NCI-H128 (cell line): ENCODE measurements at regions not wholly inside any gene's neighbourhood (a gene's known extent, or its start where the extent isn't known, plus 50 kb on each side); places are given as distances from the start of the nearest gene placed in this dataset.

Experiments
- DNase-seq: peaks from one replicate; lab custom pipeline; 2025; ENCODE audit not compliant: unreplicated experiment; lab: John Stamatoyannopoulos, UW

DNA sequence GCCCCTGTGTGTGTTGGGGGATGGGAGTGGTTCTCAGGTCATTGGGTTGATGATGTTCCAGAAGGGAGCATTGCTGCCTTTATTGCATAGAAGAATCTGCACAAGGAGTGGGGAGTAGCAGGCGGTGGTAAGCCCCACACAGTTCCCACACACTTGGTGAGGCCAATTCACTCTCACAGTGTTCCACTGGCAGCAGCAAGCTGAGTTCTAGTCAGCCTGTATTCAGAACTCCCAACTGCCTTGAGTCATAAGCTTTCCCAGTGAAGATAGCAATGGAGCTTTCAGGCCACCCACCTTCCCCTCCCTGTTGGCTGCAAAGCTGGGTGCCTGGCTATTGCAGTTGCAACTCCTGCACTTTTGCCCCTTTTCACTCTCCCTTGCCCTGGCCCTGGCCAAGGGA, 181.1 kb upstream of the RBMS3 start:
- no peak for DNase-seq

- no peak for DNase-seq
Observed at GRCh38 chr3:29100292-29100691, 180.6 kb upstream of the RBMS3 start.

GRCh38 chr3:29128001-29128400, 152.9 kb upstream of the RBMS3 start:
- no peak for DNase-seq

GRCh38 chr3:29137601-29138000, 143.3 kb upstream of the RBMS3 start:
- DNase-seq: no peak

- no peak for DNase-seq
Observed at GRCh38 chr3:29138171-29138570, 142.7 kb upstream of the RBMS3 start.

DNA sequence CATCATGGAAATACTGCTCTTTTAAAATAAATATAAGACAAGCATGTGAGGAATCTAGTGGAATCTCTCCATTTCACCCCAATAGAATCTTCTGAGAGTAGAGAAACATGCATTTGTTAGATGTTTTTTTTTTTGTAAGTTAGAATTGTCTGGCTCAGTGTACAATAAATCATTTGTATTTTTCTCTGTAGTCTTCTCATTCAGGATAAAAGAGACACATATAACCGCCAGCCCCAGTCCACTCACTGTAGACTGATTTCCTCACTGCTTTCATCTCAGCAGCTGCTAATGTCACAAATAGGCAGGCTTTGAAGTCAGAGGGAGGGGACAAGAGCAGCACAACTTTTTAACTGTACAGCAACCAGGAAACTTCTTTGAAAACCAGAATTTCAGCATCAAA, 140.2 kb upstream of the RBMS3 start:
- DNase-seq: no peak

DNA sequence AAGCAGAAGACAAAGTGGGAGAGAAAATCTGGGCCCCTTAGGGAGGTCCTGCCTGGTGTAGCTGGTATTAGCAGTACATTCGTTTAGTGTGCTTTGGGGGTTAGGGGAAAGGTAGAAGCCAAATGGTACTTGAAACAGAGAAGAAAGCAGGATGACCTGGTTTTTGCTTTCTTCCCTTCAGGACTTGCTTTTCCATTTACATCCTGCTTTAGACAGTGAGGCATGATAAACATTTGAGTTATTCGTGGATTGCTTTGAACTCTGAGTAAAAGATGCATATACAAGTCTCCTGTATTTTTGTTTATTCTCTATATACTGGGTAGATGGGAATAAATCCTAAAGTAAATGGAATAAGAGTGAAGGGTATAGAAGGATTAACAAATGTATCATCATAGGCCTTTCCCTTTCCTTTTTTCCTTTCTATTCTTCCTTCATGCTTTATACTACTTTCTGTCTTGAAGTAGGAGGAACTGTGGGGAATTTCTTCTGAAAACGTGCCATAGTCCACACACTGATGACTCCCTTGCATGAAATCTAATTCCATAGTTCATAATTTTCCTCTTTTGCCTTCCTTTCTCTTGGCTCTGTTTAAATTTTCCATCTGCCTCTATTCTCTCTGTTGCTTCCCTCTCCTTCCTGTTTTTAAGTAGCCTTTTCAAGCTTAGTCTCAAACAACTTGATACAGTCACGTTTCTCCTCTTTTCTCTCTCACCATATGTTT, 139.5 kb upstream of the RBMS3 start:
- no peak for DNase-seq

DNA sequence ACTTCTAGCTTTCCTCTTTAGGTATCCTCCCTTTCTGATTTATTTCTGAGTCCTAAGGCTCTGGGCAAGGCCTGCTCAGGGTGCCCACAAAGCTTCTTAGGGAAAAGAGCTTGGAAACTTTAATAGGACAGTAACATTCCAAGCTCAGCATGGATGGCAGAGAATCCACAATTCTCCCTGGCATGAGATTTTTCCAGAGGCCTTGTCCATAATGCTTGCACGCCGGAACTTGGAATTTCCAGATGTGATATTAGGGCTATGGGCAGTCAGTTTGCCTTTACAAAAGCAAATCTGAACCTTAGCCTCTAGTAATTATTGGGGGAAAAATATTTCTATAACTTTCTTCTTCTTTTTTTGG, 139.0 kb upstream of the RBMS3 start:
- no peak for DNase-seq

- DNase-seq: no peak
Observed at GRCh38 chr3:29143151-29143550, 137.7 kb upstream of the RBMS3 start.

DNA sequence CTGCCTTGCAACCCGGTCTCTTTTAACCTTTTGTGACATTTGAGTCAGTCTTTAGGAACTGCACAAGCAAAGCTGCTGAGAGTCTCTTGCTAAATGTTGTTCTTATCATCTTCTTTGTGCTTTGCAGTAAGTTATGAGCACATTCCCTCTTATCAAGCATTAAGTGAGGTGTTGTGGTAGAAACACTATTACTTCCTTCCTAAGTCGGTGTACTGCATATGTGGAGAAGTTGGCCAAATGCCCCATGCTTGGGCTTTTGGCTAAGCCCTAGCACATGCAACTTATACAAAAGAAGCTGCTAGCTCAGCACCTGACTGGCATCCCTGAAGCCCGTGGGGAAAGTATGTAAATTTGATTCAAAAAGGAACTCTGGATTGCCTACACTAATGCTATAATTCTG, 136.5 kb upstream of the RBMS3 start:
- no peak for DNase-seq

DNA sequence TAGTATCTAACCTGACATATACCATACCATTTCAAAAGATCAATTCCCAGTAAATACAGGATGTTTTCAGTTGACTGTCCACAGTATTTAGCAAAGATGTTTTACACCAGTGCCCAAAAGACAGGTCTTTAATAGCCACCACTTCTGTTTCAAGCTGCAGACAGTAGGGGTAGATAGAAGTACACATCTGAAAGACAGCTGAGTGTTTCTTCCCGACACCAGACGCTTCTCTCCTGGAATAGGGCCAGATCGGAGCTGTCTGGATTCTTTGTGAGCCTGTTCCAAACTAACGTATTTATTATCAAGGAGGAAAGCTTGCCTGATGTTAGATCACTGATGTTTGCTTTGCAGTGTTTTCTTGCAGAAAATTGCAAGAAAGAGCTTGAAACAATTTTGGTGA, 136.1 kb upstream of the RBMS3 start:
- DNase-seq: no peak

DNA sequence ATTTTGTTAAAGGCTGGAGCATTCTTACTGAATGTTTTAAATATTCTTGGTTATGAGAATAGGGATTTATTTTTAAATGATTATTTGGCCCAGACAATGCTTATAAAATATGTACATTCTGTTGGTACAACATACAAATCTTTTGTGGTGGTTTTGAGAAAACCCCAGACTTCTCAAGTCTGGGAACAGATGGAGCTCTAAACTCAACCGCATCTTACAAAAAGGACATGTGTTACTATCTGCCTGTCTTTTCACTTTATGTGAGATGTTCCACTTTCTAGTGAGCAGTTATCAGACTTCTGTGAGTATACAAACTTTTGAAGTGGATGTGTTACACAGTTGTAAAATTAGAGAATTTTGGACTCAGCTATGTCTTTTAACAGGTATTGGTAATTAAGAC, 135.5 kb upstream of the RBMS3 start:
- DNase-seq: no peak

GRCh38 chr3:29152379-29152778, 128.5 kb upstream of the RBMS3 start:
- no peak for DNase-seq

- no peak for DNase-seq
Observed at GRCh38 chr3:29153811-29154210, 127.1 kb upstream of the RBMS3 start.

DNA sequence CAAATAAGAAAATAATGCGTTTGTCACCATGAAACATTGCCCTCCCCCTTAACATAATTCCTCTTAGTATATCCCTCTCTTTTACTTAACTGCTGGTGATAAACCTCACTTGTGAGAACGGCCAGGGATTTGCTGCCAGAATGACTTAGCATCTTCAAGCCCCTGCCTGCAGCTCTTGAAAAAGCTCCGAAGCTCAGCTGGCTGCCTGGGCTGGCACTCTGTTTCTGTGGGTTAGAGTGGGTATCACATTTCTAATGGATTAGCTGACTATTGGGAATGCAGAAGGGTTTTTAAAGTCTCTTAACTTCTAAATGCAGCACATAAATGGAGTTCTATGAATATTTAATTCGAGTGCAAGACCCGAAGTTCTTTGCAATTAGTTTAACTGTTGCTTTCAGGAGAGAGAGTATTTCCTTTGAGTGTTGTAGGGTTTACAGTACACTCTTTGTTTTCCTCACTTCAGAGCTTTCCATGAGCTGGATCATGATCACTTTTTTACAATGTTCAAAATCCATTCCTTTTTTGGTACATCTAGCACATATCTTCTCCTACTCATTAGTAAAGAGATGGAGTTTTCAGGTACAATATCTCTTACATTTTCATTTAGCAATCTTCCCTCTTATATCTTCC, 124.7 kb upstream of the RBMS3 start:
- DNase-seq: peak; percentile 46

- DNase-seq: no peak
Observed at GRCh38 chr3:29164825-29165224, 116.0 kb upstream of the RBMS3 start.

- DNase-seq: no peak
Observed at GRCh38 chr3:29167180-29167579, 113.7 kb upstream of the RBMS3 start.

GRCh38 chr3:29168081-29168480, 112.8 kb upstream of the RBMS3 start:
- DNase-seq: no peak

GRCh38 chr3:29168696-29169095, 112.2 kb upstream of the RBMS3 start:
- DNase-seq: no peak

DNA sequence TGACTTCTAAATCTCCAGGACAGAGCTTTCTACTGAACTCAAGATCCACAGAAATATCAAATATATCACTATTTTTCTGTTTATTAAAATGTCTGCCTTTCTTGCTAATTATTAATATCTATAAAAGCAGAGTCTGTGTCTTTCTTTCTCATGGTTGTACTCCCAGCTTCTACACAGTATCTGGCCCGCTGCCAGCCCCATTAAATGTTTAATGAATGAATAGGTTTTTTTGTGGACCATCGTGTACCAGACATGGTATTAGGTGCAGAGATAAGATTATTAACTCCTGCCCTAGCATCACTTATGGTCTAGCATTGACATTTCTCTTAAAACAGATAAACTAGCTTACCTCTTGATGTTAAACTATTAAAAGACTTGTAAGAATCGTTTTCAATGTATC, 111.4 kb upstream of the RBMS3 start:
- DNase-seq: no peak

GRCh38 chr3:29171043-29171990, 109.6 kb upstream of the RBMS3 start:
- DNase-seq: no peak

GRCh38 chr3:29176501-29176900, 104.4 kb upstream of the RBMS3 start:
- no peak for DNase-seq
